Upper lobe of right lung (tissue), 1 donor: ENCODE measurements at regions not wholly inside any gene's neighbourhood (a gene's known extent, or its start where the extent isn't known, plus 50 kb on each side); places are given as distances from the start of the nearest gene placed in this dataset.

Source experiments
- ATAC-seq: fragments of 200-7000 bp; cut with Tn5 transposase; one replicate; pipeline ENCODE4 v1.9.1; 2020; ENCODE audit warnings: mild to moderate bottlenecking, moderate library complexity
- DNase-seq: peaks from one replicate; pipeline ENCODE4 v3.0.0-alpha.2; 2020
- H3K27ac ChIP-seq: fragments of 200-600 bp; one replicate; pipeline ENCODE4 v1.8.0; 2022
- H3K27me3 ChIP-seq: fragments of 200-600 bp; one replicate; pipeline ENCODE4 v1.8.0; 2022; ENCODE audit warnings: mild to moderate bottlenecking
- H3K36me3 ChIP-seq: fragments of 200-600 bp; one replicate; pipeline ENCODE4 v1.8.0; 2022
- H3K4me1 ChIP-seq: fragments of 200-600 bp; one replicate; pipeline ENCODE4 v1.8.0; 2022
- H3K4me3 ChIP-seq: fragments of 200-600 bp; one replicate; pipeline ENCODE4 v1.8.0; 2022; ENCODE audit warnings: mild to moderate bottlenecking
- H3K9me3 ChIP-seq: fragments of 200-600 bp; one replicate; pipeline ENCODE4 v1.8.0; 2022
- CTCF ChIP-seq: fragments of 200-600 bp; IDR thresholded peaks from one replicate; pipeline ENCODE4 v1.8.0; 2022; ENCODE audit warnings: antibody characterized with exemption
- intact Hi-C: fragments of 100-400 bp; cut with DNase I; formaldehyde crosslinking; loops from one replicate; pipeline ENCODE4 v1.11.0; 2022
- donor health status: DM: no; HTN: yes; CAD: no; lungs with severe emphysema.

- TF ChIP-seq CTCF, result no peak
- Histone ChIP-seq H3K9me3 (no peaks in the 10 kb centered on the region), H3K36me3 (no peaks in the 10 kb centered on the region), H3K4me3 (no peak overlapping the region), H3K27ac (no peak overlapping the region), H3K4me1 (no peaks in the 10 kb centered on the region), H3K27me3 (no peaks in the 10 kb centered on the region)
- DNase-seq (no peak), ATAC-seq (no peak)
- intact Hi-C loops, result no loop called here
Observed at GRCh38 chr4:23458054-23458453, 431.8 kb downstream of the PPARGC1A start.

- no peaks in the 10 kb centered on the region for H3K4me1 ChIP-seq
- H3K27ac ChIP-seq, result no peak overlapping the region
- no peak overlapping the region for H3K4me3 ChIP-seq
- no peak for ATAC-seq
- H3K27me3 ChIP-seq, result no peaks in the 10 kb centered on the region
- intact Hi-C loops, result no loop called here
- H3K9me3 ChIP-seq, result no peaks in the 10 kb centered on the region
- no peak for DNase-seq
- no peaks in the 10 kb centered on the region for H3K36me3 ChIP-seq
- no peak for TF ChIP-seq CTCF
Observed at GRCh38 chr4:23456864-23457263, 433.0 kb downstream of the PPARGC1A start.

- Histone ChIP-seq H3K9me3 (no peaks in the 10 kb centered on the region), H3K27ac (no peak overlapping the region), H3K4me1 (no peaks in the 10 kb centered on the region), H3K4me3 (no peak overlapping the region), H3K27me3 (no peaks in the 10 kb centered on the region), H3K36me3 (no peaks in the 10 kb centered on the region)
- DNase-seq (no peak), ATAC-seq (no peak)
- TF ChIP-seq CTCF, result no peak
- intact Hi-C loops, result no loop called here
Observed at GRCh38 chr4:23455456-23456158, 434.2 kb downstream of the PPARGC1A start.

GRCh38 chr4:23441530-23442069, 448.2 kb downstream of the PPARGC1A start:
- no peak for ATAC-seq

GRCh38 chr4:23438764-23439163, 451.1 kb downstream of the PPARGC1A start:
- no peak for TF ChIP-seq CTCF
- DNase-seq, result no peak
- Histone ChIP-seq H3K36me3 (no peaks in the 10 kb centered on the region), H3K27me3 (no peaks in the 10 kb centered on the region), H3K9me3 (no peaks in the 10 kb centered on the region), H3K4me3 (no peak overlapping the region), H3K27ac (no peak overlapping the region), H3K4me1 (no peaks in the 10 kb centered on the region)
- intact Hi-C loops, result no loop called here
- no peak for ATAC-seq

More at GRCh38 chr4:23441530-23442069, 448.2 kb downstream of the PPARGC1A start:
- Histone ChIP-seq H3K4me3 (no peak overlapping the region), H3K27ac (no peak overlapping the region), H3K4me1 (no peaks in the 10 kb centered on the region), H3K36me3 (no peaks in the 10 kb centered on the region), H3K9me3 (no peaks in the 10 kb centered on the region), H3K27me3 (no peaks in the 10 kb centered on the region)
- DNase-seq, result no peak
- TF ChIP-seq CTCF, result no peak
- intact Hi-C loops, result no loop called here
